NCI-H2227 (cell line): ENCODE measurements at regions not wholly inside any gene's neighbourhood (a gene's known extent, or its start where the extent isn't known, plus 50 kb on each side); places are given as distances from the start of the nearest gene placed in this dataset.
A peak's percentile ranks its signal among the peaks of the same experiment; 100 is the strongest.
"Not testable (repeated sequence)": the region's sequence is repeated elsewhere in the genome, so short reads cannot be mapped to it uniquely, and the experiment has no call there.

Source experiments
- DNase-seq: peaks from one replicate; lab custom pipeline; 2025; ENCODE audit not compliant: unreplicated experiment; lab: John Stamatoyannopoulos, UW

- DNase-seq: no peak
Observed at GRCh38 chr16:79988089-79988488, 387.6 kb upstream of the MAF start.

- no peak for DNase-seq
Observed at GRCh38 chr16:79986352-79986751, 385.8 kb upstream of the MAF start.

- no peak for DNase-seq
Observed at GRCh38 chr16:79985606-79986005, 385.1 kb upstream of the MAF start.

GRCh38 chr16:79984149-79984548 lies 383.6 kb upstream of the MAF start:
- DNase-seq: not testable (repeated sequence)

- no peak for DNase-seq
Observed at GRCh38 chr16:79982862-79983261, 382.3 kb upstream of the MAF start.

- DNase-seq: no peak
Observed at GRCh38 chr16:79982361-79982760, 381.8 kb upstream of the MAF start.

GRCh38 chr16:79981814-79982213 lies 381.3 kb upstream of the MAF start:
- DNase-seq: no peak

- peak; percentile 22 for DNase-seq
Observed at GRCh38 chr16:79980650-79981521, 380.3 kb upstream of the MAF start.

GRCh38 chr16:79977940-79978836 lies 377.7 kb upstream of the MAF start:
- DNase-seq: no peak

- no peak for DNase-seq
Observed at GRCh38 chr16:79973320-79973719, 372.8 kb upstream of the MAF start.

- no peak for DNase-seq
Observed at GRCh38 chr16:79972053-79972704, 371.6 kb upstream of the MAF start.

- no peak for DNase-seq
Observed at GRCh38 chr16:79971237-79971572, 370.7 kb upstream of the MAF start.

- no peak for DNase-seq
Observed at GRCh38 chr16:79970551-79971236, 370.2 kb upstream of the MAF start.

GRCh38 chr16:79970087-79970486 lies 369.6 kb upstream of the MAF start:
- DNase-seq: no peak

- DNase-seq: no peak
Observed at GRCh38 chr16:79969458-79969857, 368.9 kb upstream of the MAF start.

- DNase-seq: no peak
Observed at GRCh38 chr16:79966226-79966625, 365.7 kb upstream of the MAF start.

- DNase-seq: no peak
Observed at GRCh38 chr16:79965718-79966117, 365.2 kb upstream of the MAF start.

GRCh38 chr16:79964104-79964503 lies 363.6 kb upstream of the MAF start:
- no peak for DNase-seq

GRCh38 chr16:79962962-79963361 lies 362.4 kb upstream of the MAF start:
- DNase-seq: no peak

GRCh38 chr16:79959226-79959625 lies 358.7 kb upstream of the MAF start:
- no peak for DNase-seq
